ENCODE measurements at regions not wholly inside any gene's neighbourhood (a gene's known extent, or its start where the extent isn't known, plus 50 kb on each side); places are given as distances from the start of the nearest gene placed in this dataset.

DNA sequence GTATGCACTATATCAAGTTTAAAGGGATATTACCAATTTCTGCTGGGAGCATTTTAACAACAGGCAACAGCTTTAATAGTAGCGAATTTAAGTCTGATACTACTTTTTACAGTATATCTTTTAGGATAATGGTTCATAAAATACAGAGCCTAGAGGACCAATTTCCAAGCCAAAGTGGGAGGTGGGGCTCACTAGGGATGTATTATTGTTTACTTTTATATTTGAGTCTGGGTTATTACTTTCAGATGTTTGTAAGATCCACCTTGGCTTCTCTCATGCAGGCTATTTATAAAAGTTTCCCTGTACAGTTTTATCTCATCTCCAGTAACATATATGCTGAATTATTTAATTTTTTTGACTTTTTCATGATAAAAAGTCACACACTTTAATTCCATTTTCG, 242.0 kb downstream of the CMPK2 start:
- 67% methylated on average over 2 of the region's 2 CpGs for WGBS (ENCODE audit: low lambda C conversion rate, missing lambda C conversion rate)
- no peaks in the 10 kb centered on the region for H3K36me3 ChIP-seq (replicated peaks; ENCODE audit: insufficient read depth, low read depth)
- DNase-seq (ENCODE audit: low spot score): no peak
- H3K9me3 ChIP-seq (ENCODE audit: low read depth): no peaks in the 10 kb centered on the region
- no peaks in the 10 kb centered on the region for H3K9me2 ChIP-seq (replicated peaks; ENCODE audit: insufficient read depth)
- H3K27me3 ChIP-seq: no peaks in the 10 kb centered on the region
- no peak overlapping the region for H3K4me3 ChIP-seq
- H4K20me1 ChIP-seq (ENCODE audit: insufficient read depth, poor library complexity, severe bottlenecking): no peaks in the 10 kb centered on the region
- no peaks in the 10 kb centered on the region for H3K79me2 ChIP-seq
- H3K27ac ChIP-seq: no peak overlapping the region
- no peak for TF ChIP-seq EZH2phosphoT487 (IDR thresholded peaks at IDR 0.05; ENCODE audit: low read depth, severe bottlenecking, unreplicated experiment)
- no peak for TF ChIP-seq EZH2 (IDR thresholded peaks at IDR 0.05; ENCODE audit: borderline replicate concordance)
- TF ChIP-seq, protein P1, sequence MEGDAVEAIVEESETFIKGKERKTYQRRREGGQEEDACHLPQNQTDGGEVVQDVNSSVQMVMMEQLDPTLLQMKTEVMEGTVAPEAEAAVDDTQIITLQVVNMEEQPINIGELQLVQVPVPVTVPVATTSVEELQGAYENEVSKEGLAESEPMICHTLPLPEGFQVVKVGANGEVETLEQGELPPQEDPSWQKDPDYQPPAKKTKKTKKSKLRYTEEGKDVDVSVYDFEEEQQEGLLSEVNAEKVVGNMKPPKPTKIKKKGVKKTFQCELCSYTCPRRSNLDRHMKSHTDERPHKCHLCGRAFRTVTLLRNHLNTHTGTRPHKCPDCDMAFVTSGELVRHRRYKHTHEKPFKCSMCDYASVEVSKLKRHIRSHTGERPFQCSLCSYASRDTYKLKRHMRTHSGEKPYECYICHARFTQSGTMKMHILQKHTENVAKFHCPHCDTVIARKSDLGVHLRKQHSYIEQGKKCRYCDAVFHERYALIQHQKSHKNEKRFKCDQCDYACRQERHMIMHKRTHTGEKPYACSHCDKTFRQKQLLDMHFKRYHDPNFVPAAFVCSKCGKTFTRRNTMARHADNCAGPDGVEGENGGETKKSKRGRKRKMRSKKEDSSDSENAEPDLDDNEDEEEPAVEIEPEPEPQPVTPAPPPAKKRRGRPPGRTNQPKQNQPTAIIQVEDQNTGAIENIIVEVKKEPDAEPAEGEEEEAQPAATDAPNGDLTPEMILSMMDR (IDR thresholded peaks at IDR 0.05; ENCODE audit: poor library complexity): no peak
- H3K4me2 ChIP-seq: no peak overlapping the region
- H3K4me1 ChIP-seq (ENCODE audit: insufficient read depth): no peaks in the 10 kb centered on the region
- H2AFZ ChIP-seq: no peak overlapping the region

DNA sequence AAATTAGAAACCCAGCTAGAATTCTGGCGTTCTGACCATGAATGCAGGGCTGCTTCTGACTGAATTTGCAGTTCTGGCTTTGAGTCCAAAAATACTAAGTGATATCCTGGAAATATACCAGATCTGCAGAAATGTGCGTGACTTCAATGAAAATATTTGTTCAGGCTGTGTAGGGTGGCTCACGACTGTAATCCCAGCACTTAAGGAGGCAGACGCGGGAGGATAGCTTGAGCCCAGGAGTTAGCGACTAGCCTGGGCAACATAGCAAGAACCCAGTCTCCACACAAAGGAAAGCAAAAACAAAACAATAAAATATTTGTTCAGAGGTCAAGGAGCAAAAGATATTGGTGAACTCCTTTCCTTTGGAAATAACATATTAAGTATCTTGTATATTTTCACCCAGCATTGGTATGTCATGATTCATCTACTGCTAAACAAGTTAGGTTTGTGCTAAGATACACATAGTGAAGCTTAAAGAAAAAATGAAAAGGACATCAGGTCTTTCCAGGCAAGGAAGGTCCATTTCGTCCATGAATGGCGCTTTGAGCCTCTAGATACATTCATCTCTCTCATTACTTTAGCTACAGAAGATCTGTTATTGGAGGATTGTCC, 239.2 kb downstream of the CMPK2 start:
- no peaks in the 10 kb centered on the region for H3K9me3 ChIP-seq (ENCODE audit: low read depth)
- 56% methylated on average over 8 of the region's 8 CpGs for WGBS (ENCODE audit: low lambda C conversion rate, missing lambda C conversion rate)
- H2AFZ ChIP-seq: no peak overlapping the region
- H3K4me1 ChIP-seq (ENCODE audit: insufficient read depth): no peaks in the 10 kb centered on the region
- no peaks in the 10 kb centered on the region for H3K27me3 ChIP-seq
- TF ChIP-seq EZH2phosphoT487 (IDR thresholded peaks at IDR 0.05; ENCODE audit: low read depth, severe bottlenecking, unreplicated experiment): no peak
- TF ChIP-seq, protein P1 (IDR thresholded peaks at IDR 0.05; ENCODE audit: poor library complexity): no peak
- TF ChIP-seq EZH2 (IDR thresholded peaks at IDR 0.05; ENCODE audit: borderline replicate concordance): no peak
- H4K20me1 ChIP-seq (ENCODE audit: insufficient read depth, poor library complexity, severe bottlenecking): no peaks in the 10 kb centered on the region
- no peak overlapping the region for H3K4me3 ChIP-seq
- H3K9me2 ChIP-seq (replicated peaks; ENCODE audit: insufficient read depth): no peaks in the 10 kb centered on the region
- H3K4me2 ChIP-seq: no peak overlapping the region
- H3K27ac ChIP-seq: no peak overlapping the region
- no peak for DNase-seq (ENCODE audit: low spot score)
- no peaks in the 10 kb centered on the region for H3K79me2 ChIP-seq
- H3K36me3 ChIP-seq (replicated peaks; ENCODE audit: insufficient read depth, low read depth): no peaks in the 10 kb centered on the region

DNA sequence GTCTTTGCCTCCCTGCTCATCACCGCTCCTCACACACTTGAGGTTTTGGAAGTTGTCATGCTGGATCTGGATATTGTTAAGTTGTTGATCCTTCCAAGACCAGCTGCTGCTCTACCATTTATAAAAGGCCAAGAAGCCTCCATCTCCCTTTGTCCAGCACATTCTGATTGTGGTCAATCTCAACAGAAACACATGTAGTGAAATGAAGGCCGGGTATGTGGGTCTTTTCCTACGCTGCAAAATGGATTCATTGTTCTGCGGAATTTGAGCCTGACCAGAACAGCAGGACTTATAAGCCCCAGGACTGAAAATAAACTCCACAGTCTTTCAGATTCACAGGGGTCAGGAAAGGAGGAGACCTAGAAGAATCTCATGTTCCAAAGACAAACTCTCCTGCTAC, 238.4 kb downstream of the CMPK2 start:
- Histone ChIP-seq H3K27ac (no peak overlapping the region), H3K4me3 (no peak overlapping the region), H3K27me3 (no peaks in the 10 kb centered on the region), H3K79me2 (no peaks in the 10 kb centered on the region), H3K36me3 (replicated peaks; ENCODE audit: insufficient read depth, low read depth) (no peaks in the 10 kb centered on the region), H3K4me1 (ENCODE audit: insufficient read depth) (no peaks in the 10 kb centered on the region), H3K4me2 (no peak overlapping the region), H3K9me3 (ENCODE audit: low read depth) (no peaks in the 10 kb centered on the region), H3K9me2 (replicated peaks; ENCODE audit: insufficient read depth) (no peaks in the 10 kb centered on the region), H2AFZ (no peak overlapping the region), H4K20me1 (ENCODE audit: insufficient read depth, poor library complexity, severe bottlenecking) (no peaks in the 10 kb centered on the region)
- DNase-seq (ENCODE audit: low spot score): no peak
- WGBS (ENCODE audit: low lambda C conversion rate, missing lambda C conversion rate): 87% methylated on average over 4 of the region's 4 CpGs
- TF ChIP-seq EZH2 (IDR thresholded peaks at IDR 0.05; ENCODE audit: borderline replicate concordance): no peak
- TF ChIP-seq, protein P1 (IDR thresholded peaks at IDR 0.05; ENCODE audit: poor library complexity): no peak
- no peak for TF ChIP-seq EZH2phosphoT487 (IDR thresholded peaks at IDR 0.05; ENCODE audit: low read depth, severe bottlenecking, unreplicated experiment)

Data from hepatocyte (in vitro differentiated cells).